ENCODE measurements at regions not wholly inside any gene's neighbourhood (a gene's known extent, or its start where the extent isn't known, plus 50 kb on each side); places are given as distances from the start of the nearest gene placed in this dataset.

GRCh38 chr2:200092235-200092634, 136.9 kb downstream of the MAIP1 start:
- no peak for TF ChIP-seq CTCF (IDR thresholded peaks at IDR 0.05; ENCODE audit: low read depth, low read length, poor library complexity, severe bottlenecking)
- no peak for TF ChIP-seq EZH2phosphoT487 (IDR thresholded peaks at IDR 0.05; ENCODE audit: borderline replicate concordance, low read length)

Measured in DOHH2 (cell line).